22Rv1 (cell line): ENCODE measurements at regions not wholly inside any gene's neighbourhood (a gene's known extent, or its start where the extent isn't known, plus 50 kb on each side); places are given as distances from the start of the nearest gene placed in this dataset.

Experiments
- H3K27ac ChIP-seq: fragments of 450-650 bp; 2 replicates; pipeline ENCODE4 v1.5.1; 2017
- ZFX ChIP-seq: fragments of 450-650 bp; IDR thresholded peaks from 2 replicates; pipeline ENCODE4 v1.6.1; 2017; ENCODE audit warnings: antibody characterized with exemption, borderline replicate concordance
- TF ChIP-seq, protein P1 (sequence below): fragments of 450-650 bp; IDR thresholded peaks from 2 replicates; pipeline ENCODE4 v1.5.1; 2017; ENCODE audit warnings: mild to moderate bottlenecking

- no peak for TF ChIP-seq ZFX
- TF ChIP-seq, protein P1, sequence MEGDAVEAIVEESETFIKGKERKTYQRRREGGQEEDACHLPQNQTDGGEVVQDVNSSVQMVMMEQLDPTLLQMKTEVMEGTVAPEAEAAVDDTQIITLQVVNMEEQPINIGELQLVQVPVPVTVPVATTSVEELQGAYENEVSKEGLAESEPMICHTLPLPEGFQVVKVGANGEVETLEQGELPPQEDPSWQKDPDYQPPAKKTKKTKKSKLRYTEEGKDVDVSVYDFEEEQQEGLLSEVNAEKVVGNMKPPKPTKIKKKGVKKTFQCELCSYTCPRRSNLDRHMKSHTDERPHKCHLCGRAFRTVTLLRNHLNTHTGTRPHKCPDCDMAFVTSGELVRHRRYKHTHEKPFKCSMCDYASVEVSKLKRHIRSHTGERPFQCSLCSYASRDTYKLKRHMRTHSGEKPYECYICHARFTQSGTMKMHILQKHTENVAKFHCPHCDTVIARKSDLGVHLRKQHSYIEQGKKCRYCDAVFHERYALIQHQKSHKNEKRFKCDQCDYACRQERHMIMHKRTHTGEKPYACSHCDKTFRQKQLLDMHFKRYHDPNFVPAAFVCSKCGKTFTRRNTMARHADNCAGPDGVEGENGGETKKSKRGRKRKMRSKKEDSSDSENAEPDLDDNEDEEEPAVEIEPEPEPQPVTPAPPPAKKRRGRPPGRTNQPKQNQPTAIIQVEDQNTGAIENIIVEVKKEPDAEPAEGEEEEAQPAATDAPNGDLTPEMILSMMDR, result no peak
- no peak overlapping the region for H3K27ac ChIP-seq
Measured at GRCh38 chr20:21826976-21827375, 121.5 kb downstream of the PAX1 start.

DNA sequence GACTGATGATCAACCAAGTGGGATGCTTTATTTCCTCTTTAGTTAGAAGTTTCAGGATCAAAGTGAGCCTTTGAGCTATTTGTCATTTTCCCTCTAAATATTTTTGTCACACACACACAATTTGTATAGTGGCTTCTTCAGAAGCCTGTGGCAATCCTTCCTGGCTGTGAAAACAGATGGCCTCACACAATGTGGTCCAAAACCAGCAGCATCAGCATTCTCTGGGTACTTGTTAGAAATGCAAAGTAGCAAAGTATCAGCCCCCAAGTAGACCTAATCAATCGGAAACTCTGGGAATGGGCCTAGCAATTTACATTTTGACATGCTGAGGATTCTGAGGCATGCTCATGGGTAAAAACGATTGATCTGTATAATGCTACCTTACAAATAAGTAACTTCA lies 115.9 kb downstream of the PAX1 start:
- H3K27ac ChIP-seq, result peak overlapping the region; percentile 37; the same call in 1 of the 2 replicates
- TF ChIP-seq, protein P1, result no peak
- TF ChIP-seq ZFX, result no peak

GRCh38 chr20:21820688-21821087 lies 115.2 kb downstream of the PAX1 start:
- TF ChIP-seq ZFX, result no peak
- TF ChIP-seq, protein P1, result no peak
- peak overlapping the region; percentile 37; the same call in 1 of the 2 replicates for H3K27ac ChIP-seq

- no peak for TF ChIP-seq ZFX
- TF ChIP-seq, protein P1, result no peak
- H3K27ac ChIP-seq, result no peak overlapping the region
Measured at GRCh38 chr20:21820045-21820444, 114.6 kb downstream of the PAX1 start.

GRCh38 chr20:21812379-21812778 lies 106.9 kb downstream of the PAX1 start:
- H3K27ac ChIP-seq, result no peak overlapping the region
- TF ChIP-seq, protein P1, result no peak
- TF ChIP-seq ZFX, result no peak

DNA sequence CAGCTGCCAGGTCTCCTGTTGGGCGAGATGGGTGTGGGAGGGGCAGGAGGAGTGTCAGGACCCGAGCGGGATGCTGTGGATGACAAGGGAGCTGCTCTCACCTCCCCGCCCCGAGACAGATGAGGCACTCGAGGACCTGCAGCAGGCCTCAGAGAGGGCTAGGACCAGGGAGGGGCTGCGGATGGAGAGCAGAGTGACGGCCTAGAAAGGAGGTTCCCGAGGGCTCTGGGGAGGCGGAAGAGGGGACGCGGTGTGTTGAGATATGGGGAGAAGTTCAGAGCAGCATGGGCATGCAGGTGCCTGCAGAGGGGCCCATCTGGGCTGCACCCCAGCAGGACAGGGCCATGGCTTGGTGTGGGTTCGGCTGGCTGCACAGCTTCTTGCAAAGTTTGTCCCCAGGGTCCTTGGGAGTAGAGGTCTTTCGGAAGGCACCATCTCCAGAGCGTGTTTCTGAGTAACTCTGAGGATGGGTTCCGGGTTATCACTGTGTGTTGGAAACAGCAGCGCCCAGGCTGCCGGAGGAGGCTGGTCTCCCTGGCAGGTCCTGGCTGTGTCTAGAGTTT lies 104.6 kb downstream of the PAX1 start:
- H3K27ac ChIP-seq, result no peak overlapping the region
- TF ChIP-seq ZFX, result no peak

- TF ChIP-seq, protein P1, result peak; percentile 93
- TF ChIP-seq ZFX, result no peak
- H3K27ac ChIP-seq, result no peak overlapping the region
Measured at GRCh38 chr20:21808863-21809664, 103.6 kb downstream of the PAX1 start.
